HG03196 (cell line): ENCODE measurements at regions not wholly inside any gene's neighbourhood (a gene's known extent, or its start where the extent isn't known, plus 50 kb on each side); places are given as distances from the start of the nearest gene placed in this dataset.

ENCODE experiments used
- ATAC-seq: cut with Tn5 transposase; IDR thresholded peaks from one replicate; pipeline ENCODE4 v1.9.1; 2021; ENCODE audit not compliant: unreplicated experiment

DNA sequence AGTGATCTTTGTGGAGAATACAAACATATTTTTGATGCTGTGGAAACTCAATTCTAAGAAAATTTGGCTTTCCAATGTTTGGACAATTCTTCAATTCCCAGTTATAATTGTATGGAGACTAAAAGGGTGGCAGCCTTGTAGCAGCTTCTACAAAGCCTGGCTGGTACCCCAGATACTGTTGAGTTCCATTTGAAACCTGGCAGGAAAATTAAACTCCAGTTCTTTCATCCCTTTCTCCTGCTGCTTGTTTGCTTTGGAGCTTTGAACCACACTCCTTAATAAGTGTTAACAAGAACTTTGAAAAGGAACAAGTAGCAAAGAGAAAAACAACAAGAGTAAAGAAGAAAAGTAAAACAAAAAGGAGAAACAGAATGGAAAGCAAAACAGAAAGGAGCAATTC is 172.6 kb upstream of the ADAMTS5 start:
- no peak for ATAC-seq

DNA sequence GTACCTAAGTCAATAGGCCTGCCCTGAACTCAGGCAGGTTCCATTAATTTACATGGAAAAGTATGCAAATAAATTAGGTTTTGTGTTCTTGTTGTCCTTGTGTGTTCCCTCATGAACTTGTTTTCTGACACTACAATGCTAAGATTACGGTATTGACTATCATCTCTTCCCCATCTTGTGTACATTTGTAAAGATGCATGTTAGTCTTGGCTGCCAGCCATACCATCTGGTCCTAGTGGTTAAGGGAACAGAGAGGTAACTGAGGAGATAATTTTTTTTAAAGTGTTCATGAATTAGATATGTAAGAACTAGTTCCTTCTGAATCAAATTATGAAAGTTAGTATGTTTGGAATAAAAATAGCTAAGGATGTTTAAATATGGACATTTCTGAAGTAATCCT is 167.6 kb upstream of the ADAMTS5 start:
- ATAC-seq, result no peak

DNA sequence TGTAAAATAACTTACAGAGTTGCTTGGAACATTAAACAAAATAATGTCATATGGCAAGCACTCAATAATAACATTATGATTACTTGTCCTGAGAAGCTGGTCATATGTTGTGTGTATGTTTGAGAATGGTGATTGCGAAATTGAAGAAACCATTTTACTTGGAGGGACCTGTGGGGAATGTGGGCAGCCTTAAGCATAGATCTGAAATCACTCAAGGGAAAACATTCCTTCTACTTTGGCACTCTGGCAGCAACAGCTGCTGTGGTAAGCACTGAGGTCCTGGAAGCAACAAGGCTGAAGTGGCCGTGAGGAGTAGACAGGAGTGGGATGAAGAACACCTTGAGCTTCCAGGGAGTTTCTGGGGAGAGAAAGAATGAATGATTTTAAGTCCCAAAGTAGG is 165.4 kb upstream of the ADAMTS5 start:
- ATAC-seq, result no peak

DNA sequence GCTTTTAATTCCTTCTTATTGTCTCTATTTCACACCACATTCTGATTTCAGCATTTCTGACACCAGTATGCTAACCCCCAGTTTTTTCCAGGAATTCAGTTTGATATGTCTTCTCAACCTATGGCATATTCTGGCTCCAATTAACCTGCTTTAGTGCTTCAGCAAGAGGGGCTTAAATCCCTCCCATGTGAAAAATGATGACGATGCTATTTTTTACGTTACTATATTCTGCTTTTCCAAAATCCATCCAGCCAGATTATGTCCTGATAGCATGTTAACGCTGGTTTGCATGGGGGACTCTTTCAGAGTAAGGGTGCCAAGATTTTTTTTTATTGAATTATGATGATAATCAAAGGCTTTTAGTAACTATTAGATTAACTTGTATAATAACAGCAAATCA is 163.3 kb upstream of the ADAMTS5 start:
- no peak for ATAC-seq

DNA sequence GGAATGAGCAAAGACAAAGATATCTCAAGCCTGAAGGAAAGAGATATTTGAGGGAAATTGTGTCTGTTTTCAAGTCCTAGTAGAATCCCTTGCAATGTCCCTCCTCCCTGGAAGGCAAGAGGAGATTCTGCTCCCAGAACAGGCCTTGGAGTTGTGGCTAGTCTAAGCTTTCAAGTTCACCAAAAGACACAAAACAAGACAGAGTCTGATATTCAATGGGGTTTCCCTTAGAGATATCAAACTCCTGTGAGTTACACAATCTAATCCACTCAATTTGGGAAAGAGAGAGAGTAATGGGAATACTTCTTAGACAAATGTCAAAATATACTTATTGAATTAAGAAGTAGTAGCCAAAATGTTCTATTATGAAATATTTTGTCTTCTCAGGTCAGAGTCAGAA is 162.8 kb upstream of the ADAMTS5 start:
- no peak for ATAC-seq

DNA sequence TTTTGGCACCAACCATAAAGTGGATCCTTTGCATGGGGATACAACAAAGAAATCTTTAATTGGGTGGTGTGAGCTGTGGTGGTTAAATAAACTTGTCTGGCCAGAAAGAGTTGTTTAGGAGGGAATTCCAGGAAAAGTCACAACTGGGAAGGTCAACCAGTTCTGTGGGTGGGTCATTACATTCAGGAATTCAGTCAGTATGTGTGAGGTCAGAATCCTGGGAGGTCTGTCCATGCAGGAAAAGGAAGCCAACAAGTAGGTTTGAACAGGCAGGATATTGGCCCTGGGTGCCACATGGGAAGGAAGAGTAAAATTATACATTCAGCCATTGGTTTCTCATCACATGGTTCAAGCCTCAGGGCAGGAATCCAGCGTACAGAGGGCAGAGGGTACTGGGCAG is 162.3 kb upstream of the ADAMTS5 start:
- ATAC-seq, result no peak

DNA sequence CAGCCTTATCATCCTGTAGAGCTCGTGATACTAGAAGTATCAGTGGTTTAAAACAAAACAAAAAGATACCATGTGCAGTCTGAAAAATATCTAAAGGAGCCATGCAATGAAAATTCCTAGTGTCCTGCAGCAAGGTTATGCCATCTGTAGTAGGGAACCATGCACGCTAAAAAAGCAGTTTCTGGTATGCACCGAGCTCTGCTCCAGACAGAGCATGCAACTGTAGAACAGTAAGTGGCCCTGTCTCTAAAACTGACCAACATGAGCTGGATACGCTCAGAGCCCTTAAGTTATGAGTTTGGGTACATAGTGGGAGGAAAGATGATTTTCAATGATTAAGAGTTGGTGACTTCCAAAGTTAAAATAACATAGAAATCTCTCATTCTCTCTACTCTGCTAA is 159.3 kb upstream of the ADAMTS5 start:
- no peak for ATAC-seq

DNA sequence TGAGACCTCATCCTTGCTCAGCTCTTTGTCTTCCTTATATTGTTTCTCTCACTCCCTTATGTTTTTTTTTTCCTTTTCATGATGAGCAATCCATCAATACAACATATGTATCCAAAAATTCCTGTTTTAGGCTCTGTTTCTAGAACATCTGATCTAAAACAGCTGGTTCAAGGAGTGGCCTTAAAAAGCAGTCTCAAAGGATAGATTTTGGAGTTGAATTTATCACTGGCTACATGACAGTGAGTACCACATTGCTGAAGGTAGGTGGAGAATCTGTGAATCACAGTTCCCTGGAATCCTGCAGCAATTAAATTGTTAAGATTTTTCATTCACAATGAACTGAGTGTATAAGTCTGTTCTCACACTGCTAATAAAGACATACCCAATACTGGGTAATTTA is 155.8 kb upstream of the ADAMTS5 start:
- ATAC-seq, result no peak

DNA sequence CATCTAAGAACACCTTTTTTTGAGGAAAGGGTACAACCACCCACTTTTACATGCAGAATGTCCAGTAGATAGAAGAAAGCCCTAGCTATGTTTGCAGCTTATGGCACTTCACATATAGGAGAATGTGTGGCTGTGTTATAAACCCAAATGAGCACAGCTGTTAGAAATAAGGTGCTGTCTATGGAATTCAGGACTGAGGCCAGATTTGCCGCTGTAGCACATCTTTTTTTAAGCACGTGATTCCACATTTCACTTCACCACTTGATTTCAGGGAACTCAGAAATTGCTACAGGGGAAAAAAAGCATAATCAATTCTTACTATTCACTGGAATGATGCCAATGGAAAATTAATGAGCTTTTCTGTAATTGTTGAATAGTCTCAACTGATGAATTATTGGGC is 147.2 kb upstream of the ADAMTS5 start:
- no peak for ATAC-seq

DNA sequence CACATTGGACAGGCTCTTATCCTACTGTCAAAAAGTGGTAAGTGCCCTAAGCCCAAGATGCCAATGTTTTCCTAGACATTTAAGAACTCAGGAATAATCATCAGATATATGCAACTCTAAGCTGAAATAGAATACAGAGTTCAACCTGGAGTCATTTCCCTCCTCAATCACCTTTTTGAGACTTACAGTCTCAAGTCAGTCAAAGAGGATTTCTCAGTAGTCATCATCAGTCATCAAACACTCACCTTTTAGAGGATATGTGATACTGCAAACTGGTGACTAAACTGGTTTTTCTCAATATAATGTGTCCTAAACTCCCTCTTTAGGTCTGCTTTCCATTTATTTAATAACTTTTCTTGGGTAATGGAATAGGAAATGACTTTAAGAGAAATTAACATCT is 145.3 kb upstream of the ADAMTS5 start:
- no peak for ATAC-seq

DNA sequence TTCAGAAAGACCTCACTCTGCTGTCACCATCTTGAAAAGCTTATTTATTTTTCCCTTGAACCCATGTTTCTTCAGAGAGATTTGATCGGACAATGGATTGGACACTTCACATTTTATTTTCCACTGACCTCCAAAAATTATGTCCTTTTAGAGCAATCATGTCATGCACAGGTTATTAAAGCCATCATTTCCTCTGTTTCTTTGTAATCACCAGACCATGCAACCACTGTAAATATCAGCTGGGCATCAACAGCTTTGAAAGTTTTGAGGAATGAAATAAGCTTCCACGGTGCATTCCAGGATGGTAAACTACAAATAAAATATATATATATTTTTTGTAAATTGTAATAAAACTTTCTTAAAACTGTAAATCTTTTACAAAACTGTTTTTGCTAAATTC is 144.1 kb upstream of the ADAMTS5 start:
- no peak for ATAC-seq

DNA sequence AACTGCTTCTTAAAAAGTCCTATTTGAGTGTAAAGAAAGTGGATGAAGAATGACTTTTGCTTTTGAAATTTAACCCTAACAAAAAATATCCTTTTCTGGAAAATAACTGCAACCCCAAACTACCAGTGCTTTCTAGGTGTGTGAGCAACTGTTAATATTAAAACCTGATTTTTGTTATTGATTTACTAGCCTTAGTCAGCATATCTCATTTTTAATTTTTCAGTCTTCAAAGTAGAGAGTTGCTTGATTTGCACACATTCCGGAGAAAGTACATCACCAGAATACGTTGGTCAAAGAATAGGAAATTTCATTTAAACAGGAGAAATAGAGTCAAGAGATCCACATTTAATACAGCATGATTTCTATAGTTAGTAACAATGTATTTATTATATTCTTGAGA is 141.8 kb upstream of the ADAMTS5 start:
- ATAC-seq, result no peak

DNA sequence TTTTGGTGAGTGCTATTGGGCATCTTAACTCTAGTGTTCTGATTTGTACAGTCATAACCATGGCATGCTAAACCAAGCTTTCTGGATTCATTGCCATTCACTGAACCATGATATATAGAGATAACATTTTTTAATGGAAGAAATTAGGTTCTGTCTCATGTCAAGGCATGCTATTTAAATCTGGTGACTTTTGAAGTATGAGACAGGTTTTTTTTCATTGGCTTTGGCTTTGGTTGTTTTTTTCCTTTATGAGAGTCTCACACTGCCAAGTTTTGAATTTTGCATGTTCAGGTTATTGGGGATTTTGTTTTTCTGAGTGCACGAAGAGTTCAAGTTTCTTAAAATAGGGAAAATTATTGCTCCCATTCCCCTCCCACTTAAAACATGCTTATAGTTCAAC is 141.3 kb upstream of the ADAMTS5 start:
- ATAC-seq, result no peak

DNA sequence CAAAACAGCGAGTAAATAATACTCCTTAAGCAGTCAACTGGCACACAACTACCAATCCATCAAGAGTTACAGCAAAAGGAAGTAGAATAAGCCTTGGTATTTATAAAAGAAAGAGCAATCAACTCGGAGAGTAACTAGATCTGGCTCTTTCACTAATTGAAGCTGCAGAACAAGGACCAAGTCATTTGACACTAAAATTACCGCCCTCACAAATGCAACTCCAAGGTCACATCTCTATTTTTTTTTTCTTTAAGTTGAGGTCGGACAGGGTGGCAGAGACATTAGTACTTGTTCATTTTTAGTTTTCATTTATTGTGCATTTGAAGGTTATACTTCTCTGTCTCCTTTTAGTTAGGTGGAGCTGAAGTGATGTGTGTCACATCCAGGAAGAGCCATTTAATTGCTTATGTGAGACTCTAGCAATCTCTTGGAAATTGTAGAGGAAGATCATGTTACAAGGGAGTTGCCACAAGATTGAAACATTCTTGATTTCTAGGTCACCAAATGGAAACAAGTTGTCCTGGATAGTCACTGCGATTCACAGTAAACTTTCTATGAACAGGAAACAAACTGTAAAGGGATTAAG is 138.1 kb upstream of the ADAMTS5 start:
- no peak for ATAC-seq

DNA sequence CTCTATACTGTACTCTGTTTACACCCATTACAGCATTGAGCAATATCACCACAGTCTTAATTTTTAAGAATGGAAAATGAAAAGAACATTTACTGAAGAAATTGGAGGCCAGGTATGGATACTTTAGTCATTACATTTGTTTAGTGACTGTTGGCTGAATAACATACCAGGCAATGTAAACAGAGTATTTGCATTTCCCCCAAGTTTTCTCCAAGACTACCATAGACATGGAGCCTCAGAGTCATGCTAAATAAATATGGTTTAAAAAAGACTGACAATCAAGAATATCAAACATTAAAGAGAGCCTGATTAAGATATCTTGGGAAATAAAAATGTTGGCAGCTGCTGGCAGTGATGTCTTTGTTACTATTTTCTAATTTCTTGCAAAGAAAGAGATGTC is 136.9 kb upstream of the ADAMTS5 start:
- ATAC-seq, result no peak

DNA sequence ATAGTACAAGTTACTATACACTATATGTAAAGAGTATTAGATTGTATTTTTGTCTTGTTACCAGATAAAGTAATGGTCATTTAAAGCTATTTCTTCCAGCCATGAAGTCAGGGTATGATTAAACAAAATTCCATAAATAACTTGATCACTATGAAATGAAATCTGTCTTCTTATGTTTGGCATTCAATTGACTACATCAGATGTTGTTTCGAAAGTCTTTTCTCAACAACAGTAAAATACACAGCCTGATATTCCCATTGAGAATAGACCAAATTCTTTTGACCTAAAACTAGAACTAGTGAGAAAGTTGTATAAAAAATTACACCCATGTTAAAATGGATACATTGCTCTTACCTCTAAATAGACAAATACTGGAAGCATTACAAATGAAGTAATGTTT is 134.6 kb upstream of the ADAMTS5 start:
- ATAC-seq, result no peak

DNA sequence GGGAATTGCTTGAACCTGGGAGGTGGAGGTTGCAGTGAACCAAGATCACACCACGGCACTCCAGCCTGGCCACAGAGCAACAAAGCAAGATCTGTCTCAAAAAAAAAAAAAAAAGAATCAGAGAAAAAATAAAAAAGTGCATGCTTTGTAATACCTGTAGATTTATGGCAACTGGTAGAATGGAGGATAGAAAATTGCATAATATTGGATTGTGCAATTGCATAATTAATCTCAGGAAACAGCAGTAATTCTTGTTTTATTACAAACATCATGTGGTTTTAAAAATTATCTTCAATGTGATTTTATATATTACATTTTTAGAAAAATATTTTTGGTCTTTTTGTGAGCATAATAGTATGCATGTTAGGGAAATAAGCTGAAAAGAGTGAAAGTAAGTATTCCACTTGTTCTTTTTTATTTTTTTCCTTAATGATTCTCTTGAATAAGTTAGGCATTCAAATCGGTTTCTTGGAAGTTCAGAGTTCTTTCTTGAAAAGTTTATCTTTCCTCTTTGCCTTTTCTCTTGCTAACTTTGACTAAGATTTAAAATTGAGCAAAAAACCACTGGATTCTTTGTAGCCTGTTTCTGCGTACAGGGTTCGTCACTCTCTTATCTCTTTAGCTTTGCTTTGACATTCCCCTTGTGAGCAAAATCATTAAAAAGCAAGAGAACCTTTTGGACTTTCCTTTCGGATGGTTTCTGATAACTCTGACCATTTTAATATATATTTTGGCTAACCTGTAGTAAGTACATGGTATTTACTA is 127.5 kb upstream of the ADAMTS5 start:
- no peak for ATAC-seq

DNA sequence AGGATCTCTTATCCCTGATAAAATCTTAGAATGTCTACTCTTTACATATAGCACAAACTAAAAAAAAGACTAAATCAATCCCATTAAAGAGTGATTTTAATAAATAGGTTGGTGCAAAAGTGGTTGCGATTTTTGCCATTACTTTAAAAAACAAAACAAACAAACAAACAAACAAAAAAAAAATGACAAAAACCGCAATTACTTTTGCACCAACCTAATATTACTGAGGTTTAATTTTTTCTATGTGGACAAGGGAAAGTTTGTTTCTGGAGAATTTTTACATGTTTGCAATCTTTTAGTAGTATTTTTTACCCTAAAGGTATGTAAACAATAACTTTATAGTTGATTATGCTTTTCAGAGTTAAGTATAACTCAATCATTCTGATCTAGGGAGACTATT is 119.7 kb upstream of the ADAMTS5 start:
- no peak for ATAC-seq

DNA sequence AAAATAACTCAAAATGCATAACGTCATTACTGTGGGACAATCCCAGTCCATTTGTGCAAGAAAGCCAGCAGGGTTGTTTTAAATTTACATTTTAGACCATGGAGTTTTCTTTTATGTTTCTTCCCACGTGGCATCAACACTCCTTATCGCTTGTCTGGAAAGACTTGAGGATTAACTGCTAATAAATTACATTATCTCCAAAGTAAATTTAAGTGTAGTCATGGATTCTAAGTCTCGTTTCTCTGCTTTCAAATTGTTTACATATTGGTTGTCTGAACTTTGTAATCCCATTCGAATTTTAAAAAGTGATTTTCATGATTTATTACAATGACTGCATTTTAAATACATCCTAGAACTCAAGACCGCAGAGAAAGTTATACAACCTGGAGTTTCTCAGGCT is 119.3 kb upstream of the ADAMTS5 start:
- ATAC-seq, result no peak

DNA sequence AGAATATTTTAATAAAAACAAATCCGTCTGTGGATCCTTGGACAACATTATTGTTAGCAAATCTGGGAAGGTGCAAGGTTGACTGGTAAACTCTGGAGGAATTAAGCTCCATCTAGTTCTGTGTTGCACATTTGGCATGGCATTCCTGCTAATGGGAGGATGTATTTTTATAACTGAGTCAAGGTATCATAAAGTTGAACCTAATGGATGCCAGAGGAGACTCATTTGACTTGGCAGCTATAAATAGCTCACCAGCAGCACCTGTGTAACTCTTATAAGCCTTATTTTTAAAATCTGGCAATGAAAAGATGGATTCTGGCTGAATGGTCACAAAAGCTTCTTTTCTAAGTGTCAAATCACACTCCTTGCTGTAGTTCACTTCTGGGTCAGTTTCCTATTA is 118.5 kb upstream of the ADAMTS5 start:
- no peak for ATAC-seq

DNA sequence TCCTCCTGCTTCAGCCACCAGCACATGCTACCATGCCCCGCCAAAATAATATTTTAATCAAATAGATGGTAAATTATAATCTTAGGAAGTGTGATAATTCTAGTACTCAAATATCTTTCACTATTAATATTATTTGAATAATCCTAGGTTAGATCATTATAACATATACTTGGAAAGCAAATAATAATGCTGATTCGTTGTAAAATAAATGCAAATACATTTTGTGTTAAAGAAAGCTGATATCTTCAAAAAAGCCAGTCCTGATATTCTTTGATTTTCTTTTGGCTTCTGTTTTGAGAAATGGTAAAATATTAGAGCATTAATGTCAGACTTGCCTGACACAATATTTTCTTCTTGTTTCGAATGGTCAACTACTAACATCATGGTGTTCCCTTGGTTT is 116.3 kb upstream of the ADAMTS5 start:
- no peak for ATAC-seq

DNA sequence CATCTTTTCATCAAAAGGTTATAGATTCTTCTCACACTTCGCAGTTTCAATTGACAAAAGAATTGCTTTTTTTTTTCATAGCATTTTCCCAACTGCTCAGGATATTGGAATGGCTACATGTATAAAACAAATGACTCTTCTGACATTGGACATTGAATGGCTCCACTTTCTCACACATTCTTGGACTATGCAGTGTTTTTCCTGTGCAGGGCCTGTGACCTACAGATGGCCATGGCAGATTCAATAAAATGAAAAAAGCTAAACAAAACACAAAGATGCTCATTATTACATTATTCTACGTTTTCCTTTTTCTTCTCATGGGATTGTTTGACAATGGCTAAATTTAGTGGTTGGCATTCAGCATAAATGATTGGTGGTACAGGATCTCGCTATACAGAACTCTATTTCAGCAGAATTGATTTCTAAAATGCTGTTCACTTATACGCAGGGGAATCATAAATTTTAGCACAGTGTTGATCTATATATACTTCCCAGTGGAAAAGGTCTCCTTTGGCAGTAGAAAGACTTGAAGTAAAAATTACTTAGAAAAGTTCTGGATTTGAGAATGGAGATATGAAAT is 115.6 kb upstream of the ADAMTS5 start:
- no peak for ATAC-seq
